ENCODE measurements at regions not wholly inside any gene's neighbourhood (a gene's known extent, or its start where the extent isn't known, plus 50 kb on each side); places are given as distances from the start of the nearest gene placed in this dataset.

DNA sequence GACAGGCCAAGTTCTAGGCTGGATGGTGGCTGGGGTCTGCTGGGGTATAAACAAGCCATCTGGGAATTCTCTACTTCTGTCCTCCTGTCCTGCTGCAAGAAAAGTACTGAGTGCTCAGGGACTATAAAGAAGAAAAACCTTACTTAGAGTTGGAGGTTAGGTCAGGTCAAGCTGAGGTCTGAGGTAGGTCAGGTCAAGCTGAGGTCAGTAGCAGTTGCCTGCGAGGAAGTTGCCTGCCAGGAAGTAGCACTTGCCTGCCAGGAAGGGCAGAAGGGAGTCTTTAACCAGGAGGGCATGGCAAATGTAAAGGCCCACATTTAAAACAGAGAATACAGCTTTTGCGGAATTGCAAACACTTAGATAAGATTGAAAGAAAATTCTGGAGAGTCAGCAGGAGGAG is 51.3 kb upstream of the PRLR start:
- no peaks in the 10 kb centered on the region for H3K9me3 ChIP-seq (ENCODE audit: control insufficient read depth in 2 of 2, low read length in 2 of 2)
- no peaks in the 10 kb centered on the region for H3K4me1 Mint-ChIP-seq
- H3K36me3 ChIP-seq (ENCODE audit: control insufficient read depth, insufficient read depth, low read length): no peaks in the 10 kb centered on the region
- no peak overlapping the region for H3K27ac Mint-ChIP-seq
- H3K4me1 ChIP-seq (ENCODE audit: control insufficient read depth, insufficient read depth, low read length, poor library complexity, severe bottlenecking): no peaks in the 10 kb centered on the region
- DNase-seq (no peak), ATAC-seq (ENCODE audit: low read depth in 2 of 2) (no peak)
- no peak overlapping the region for H3K4me3 ChIP-seq (ENCODE audit: low read depth, low read length)
- H3K27me3 Mint-ChIP-seq: no peaks in the 10 kb centered on the region
- H3K36me3 Mint-ChIP-seq: no peaks in the 10 kb centered on the region
- H3K9me3 Mint-ChIP-seq: peaks cover 0 to 5% (median 3%) of the 10 kb centered on the region in 7 donors
- no peak overlapping the region for H3K4me3 Mint-ChIP-seq
- no peaks in the 10 kb centered on the region for H3K27me3 ChIP-seq (ENCODE audit: control insufficient read depth, insufficient read depth, low read length)
- H3K27ac ChIP-seq (ENCODE audit: insufficient read depth, low read length, poor library complexity, severe bottlenecking): no peak overlapping the region

All from CD4-positive, CD25-positive, alpha-beta regulatory T cell (primary cell).